Neural crest cell (in vitro differentiated cells): ENCODE measurements at regions not wholly inside any gene's neighbourhood (a gene's known extent, or its start where the extent isn't known, plus 50 kb on each side); places are given as distances from the start of the nearest gene placed in this dataset.

Source experiments
- DNase-seq: peaks from one replicate; pipeline ENCODE4 v3.0.0; 2021; ENCODE audit warnings: low read depth, mixed read lengths, low spot score
- H3K27ac Mint-ChIP-seq: one replicate; pipeline ENCODE4 v1.8.0; 2021; ENCODE audit warnings: mild to moderate bottlenecking, mixed read lengths; ENCODE audit not compliant: unreplicated experiment
- H3K27me3 Mint-ChIP-seq: 2 replicates; pipeline ENCODE4 v1.8.0; 2021; ENCODE audit warnings: low read depth, mild to moderate bottlenecking, mixed read lengths
- H3K36me3 Mint-ChIP-seq: 2 replicates; pipeline ENCODE4 v1.8.0; 2021; ENCODE audit warnings: low read depth, mild to moderate bottlenecking, mixed read lengths
- H3K4me1 Mint-ChIP-seq: 2 replicates; pipeline ENCODE4 v1.8.0; 2021; ENCODE audit warnings: mixed read lengths
- H3K4me3 Mint-ChIP-seq: one replicate; pipeline ENCODE4 v1.8.0; 2021; ENCODE audit warnings: mild to moderate bottlenecking, mixed read lengths
- H3K9me3 Mint-ChIP-seq: 2 replicates; pipeline ENCODE4 v1.8.0; 2021; ENCODE audit warnings: mixed read lengths
- TF ChIP-seq, protein P1 (sequence below): fragments of 200-600 bp; sonication (generic); conservative IDR thresholded peaks from 2 replicates; pipeline ENCODE4 v1.5.0; 2021; ENCODE audit warnings: antibody characterized with exemption, mild to moderate bottlenecking

DNA sequence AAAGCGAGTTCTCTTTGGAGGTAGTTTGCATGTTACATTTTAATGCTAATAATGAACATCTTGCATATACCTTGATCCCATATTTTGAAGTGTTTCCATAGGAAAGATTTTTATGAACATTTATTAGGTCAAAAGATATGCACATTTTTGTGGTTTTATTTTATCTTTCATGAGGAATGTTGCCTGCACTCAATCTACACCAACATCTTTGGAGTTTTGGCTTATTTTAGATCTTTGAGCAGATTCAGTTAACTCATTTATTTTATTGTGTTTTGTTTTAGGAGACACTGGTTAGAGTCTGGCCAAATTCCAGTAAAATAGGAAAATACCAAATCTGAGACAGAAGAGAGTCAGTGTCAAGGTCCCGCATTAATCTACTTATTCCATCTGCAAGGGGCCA, 540.9 kb downstream of the RNF144A start:
- Mint-ChIP-seq H3K36me3 (no peaks in the 10 kb centered on the region), H3K9me3 (no peaks in the 10 kb centered on the region), H3K27me3 (no peaks in the 10 kb centered on the region), H3K4me1 (peaks cover 8% of the 10 kb centered on the region), H3K4me3 (no peak overlapping the region), H3K27ac (no peak overlapping the region)
- DNase-seq, result no peak
- TF ChIP-seq, protein P1, sequence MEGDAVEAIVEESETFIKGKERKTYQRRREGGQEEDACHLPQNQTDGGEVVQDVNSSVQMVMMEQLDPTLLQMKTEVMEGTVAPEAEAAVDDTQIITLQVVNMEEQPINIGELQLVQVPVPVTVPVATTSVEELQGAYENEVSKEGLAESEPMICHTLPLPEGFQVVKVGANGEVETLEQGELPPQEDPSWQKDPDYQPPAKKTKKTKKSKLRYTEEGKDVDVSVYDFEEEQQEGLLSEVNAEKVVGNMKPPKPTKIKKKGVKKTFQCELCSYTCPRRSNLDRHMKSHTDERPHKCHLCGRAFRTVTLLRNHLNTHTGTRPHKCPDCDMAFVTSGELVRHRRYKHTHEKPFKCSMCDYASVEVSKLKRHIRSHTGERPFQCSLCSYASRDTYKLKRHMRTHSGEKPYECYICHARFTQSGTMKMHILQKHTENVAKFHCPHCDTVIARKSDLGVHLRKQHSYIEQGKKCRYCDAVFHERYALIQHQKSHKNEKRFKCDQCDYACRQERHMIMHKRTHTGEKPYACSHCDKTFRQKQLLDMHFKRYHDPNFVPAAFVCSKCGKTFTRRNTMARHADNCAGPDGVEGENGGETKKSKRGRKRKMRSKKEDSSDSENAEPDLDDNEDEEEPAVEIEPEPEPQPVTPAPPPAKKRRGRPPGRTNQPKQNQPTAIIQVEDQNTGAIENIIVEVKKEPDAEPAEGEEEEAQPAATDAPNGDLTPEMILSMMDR, result no peak

DNA sequence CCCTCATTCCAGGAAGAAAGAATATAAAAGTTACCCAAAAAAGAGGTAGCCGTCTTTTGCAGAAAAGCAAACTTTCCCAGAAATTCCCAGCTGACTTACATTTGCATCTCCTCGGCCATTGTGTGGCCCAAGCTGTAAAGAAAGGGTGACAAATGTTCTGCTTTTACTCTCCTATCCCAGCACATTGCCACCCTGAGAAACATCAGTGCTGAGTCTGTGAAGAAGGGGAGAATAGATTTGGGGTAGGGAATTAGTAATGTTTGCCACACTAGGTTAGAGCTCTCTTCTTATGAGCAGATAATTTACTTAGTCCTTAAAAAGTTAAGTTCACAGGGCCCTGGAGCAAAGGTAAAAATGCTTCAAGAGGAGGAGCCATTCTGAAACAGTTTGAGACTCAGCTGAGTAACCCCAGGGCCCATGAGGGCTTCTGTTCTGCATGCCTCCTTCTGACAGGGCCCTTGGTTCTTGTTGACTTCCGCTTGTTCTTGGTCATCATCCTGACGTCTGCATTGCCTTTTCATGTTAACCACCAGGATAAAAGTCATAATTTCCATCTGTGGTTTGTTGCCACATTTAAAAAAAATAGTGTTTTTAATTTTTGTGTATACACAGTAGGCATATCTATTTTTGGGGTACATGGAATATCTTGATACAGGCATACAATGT, 550.7 kb downstream of the RNF144A start:
- no peak for DNase-seq
- H3K27me3 Mint-ChIP-seq, result no peaks in the 10 kb centered on the region
- TF ChIP-seq, protein P1, result no peak
- peaks cover 2% of the 10 kb centered on the region for H3K36me3 Mint-ChIP-seq
- H3K4me1 Mint-ChIP-seq, result peaks cover 7% of the 10 kb centered on the region
- H3K9me3 Mint-ChIP-seq, result no peaks in the 10 kb centered on the region
- no peak overlapping the region for H3K4me3 Mint-ChIP-seq
- no peak overlapping the region for H3K27ac Mint-ChIP-seq

DNA sequence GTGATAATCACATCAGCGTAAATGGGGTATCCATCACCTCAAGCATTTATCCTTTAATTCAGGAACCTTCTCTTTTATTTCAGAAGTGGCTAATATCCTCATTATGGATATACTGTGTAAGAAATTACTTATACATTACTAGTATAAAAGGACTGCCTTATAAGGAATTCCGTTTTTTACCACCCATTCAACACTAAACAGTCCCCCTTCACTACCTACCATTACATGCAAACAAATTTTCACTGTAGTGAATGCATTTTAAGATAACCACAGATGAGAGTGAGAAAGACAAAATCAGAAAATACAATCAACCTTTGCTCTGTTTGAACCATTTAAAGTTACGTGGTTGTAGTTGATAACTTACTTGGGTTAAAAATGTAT, 551.2 kb downstream of the RNF144A start:
- DNase-seq, result no peak
- H3K9me3 Mint-ChIP-seq, result no peaks in the 10 kb centered on the region
- TF ChIP-seq, protein P1, result no peak
- H3K4me3 Mint-ChIP-seq, result no peak overlapping the region
- no peak overlapping the region for H3K27ac Mint-ChIP-seq
- H3K4me1 Mint-ChIP-seq, result peaks cover 12% of the 10 kb centered on the region
- peaks cover 2% of the 10 kb centered on the region for H3K36me3 Mint-ChIP-seq
- no peaks in the 10 kb centered on the region for H3K27me3 Mint-ChIP-seq

DNA sequence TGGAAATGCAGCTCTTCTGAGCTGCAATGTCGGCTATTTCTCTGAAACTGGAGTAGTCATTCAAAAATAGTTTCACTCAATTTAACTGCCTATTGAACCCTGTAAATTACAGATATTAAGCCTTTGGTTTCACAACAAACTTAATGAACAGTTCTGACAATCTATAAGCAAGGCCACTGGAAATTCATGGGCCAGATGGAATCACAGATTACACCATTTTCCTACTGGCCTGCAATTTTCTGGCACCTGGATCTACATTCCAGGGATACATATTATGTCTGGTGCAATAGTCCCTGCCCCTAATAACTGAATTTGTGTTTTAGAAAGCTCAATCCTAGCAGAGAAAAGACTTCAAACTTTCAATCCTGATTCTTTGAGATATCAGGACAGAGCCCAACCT, 551.7 kb downstream of the RNF144A start:
- H3K27ac Mint-ChIP-seq, result no peak overlapping the region
- H3K4me1 Mint-ChIP-seq, result peaks cover 13% of the 10 kb centered on the region
- no peaks in the 10 kb centered on the region for H3K27me3 Mint-ChIP-seq
- TF ChIP-seq, protein P1, result no peak
- H3K9me3 Mint-ChIP-seq, result no peaks in the 10 kb centered on the region
- peaks cover 2% of the 10 kb centered on the region for H3K36me3 Mint-ChIP-seq
- DNase-seq, result no peak
- no peak overlapping the region for H3K4me3 Mint-ChIP-seq

DNA sequence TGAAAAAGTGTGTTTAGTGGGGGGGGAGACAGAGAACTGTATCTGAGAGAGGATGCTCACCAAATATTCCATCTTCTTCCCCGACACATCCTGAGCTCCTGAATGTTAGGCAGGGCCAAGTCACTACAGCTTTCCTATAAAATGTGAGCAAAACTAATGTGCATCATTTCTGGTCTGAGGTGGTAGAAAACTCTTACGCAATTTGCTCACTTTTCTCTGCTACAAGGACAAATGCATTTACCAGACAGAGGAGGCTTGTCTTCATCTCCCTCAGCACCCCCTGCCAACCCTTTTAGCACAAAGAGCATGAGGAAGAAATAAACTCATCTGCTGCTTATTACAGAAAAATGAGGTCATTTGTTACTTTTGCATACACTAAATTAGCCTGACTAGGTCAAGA, 554.0 kb downstream of the RNF144A start:
- no peak for DNase-seq
- H3K4me1 Mint-ChIP-seq, result peaks cover 13% of the 10 kb centered on the region
- H3K27ac Mint-ChIP-seq, result no peak overlapping the region
- no peaks in the 10 kb centered on the region for H3K36me3 Mint-ChIP-seq
- H3K4me3 Mint-ChIP-seq, result no peak overlapping the region
- no peaks in the 10 kb centered on the region for H3K27me3 Mint-ChIP-seq
- no peaks in the 10 kb centered on the region for H3K9me3 Mint-ChIP-seq
- TF ChIP-seq, protein P1, result no peak

DNA sequence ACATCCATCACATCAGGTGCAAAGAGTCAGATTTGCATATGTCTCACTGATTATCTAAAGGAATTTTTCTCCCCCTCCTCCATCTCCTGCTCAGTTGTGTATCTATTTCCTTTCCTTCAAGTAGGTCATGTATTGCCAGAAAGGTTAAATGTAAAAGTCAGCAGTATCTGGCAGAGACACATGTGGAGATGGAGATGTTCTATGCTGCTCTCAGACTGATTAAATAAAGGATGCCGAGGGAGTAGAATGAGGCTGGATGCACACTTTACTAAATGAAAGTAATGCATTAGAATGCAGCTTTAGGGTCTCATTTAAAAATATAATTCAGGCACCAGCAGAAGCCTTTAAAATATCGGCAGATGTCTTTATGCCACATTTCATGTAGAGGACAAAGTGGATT, 555.3 kb downstream of the RNF144A start:
- TF ChIP-seq, protein P1, result no peak
- Mint-ChIP-seq H3K9me3 (no peaks in the 10 kb centered on the region), H3K4me3 (no peak overlapping the region), H3K27me3 (no peaks in the 10 kb centered on the region), H3K4me1 (peaks cover 13% of the 10 kb centered on the region), H3K27ac (no peak overlapping the region), H3K36me3 (no peaks in the 10 kb centered on the region)
- DNase-seq, result no peak
